Smooth muscle cell (in vitro differentiated cells): ENCODE measurements at regions not wholly inside any gene's neighbourhood (a gene's known extent, or its start where the extent isn't known, plus 50 kb on each side); places are given as distances from the start of the nearest gene placed in this dataset.

Experiments
- DNase-seq: peaks from one replicate; lab custom pipeline; 2025; ENCODE audit not compliant: unreplicated experiment; lab: John Stamatoyannopoulos, UW
- H2AFZ ChIP-seq: fragments of 200-600 bp; sonication (generic); 2 replicates; pipeline ENCODE4 v1.6.0; 2016; ENCODE audit warnings: antibody characterized with exemption, low read depth, mild to moderate bottlenecking
- H3F3A ChIP-seq: fragments of 200-600 bp; sonication (generic); 2 replicates; pipeline ENCODE4 v1.6.0; 2017; ENCODE audit warnings: antibody characterized with exemption, low read depth
- H3K27ac ChIP-seq: fragments of 200-600 bp; sonication (generic); 2 replicates; pipeline ENCODE4 v1.5.1; 2016; ENCODE audit warnings: low read depth, mild to moderate bottlenecking
- H3K27me3 ChIP-seq: fragments of 200-600 bp; sonication (generic); 2 replicates; pipeline ENCODE4 v1.6.1; 2016; ENCODE audit warnings: low read depth, mild to moderate bottlenecking
- H3K36me3 ChIP-seq: fragments of 200-600 bp; sonication (generic); 2 replicates; pipeline ENCODE4 v1.5.1; 2016; ENCODE audit warnings: low read depth
- H3K4me1 ChIP-seq: fragments of 200-600 bp; sonication (generic); 2 replicates; pipeline ENCODE4 v1.5.1; 2016; ENCODE audit warnings: low read depth
- H3K4me2 ChIP-seq: fragments of 200-600 bp; sonication (generic); 2 replicates; pipeline ENCODE4 v1.6.0; 2016; ENCODE audit warnings: mild to moderate bottlenecking
- H3K4me3 ChIP-seq: fragments of 200-600 bp; sonication (generic); 2 replicates; pipeline ENCODE4 v1.5.1; 2016; ENCODE audit warnings: mild to moderate bottlenecking
- H3K79me2 ChIP-seq: fragments of 200-600 bp; sonication (generic); 2 replicates; pipeline ENCODE4 v1.6.0; 2016; ENCODE audit warnings: low read depth, mild to moderate bottlenecking
- H3K9ac ChIP-seq: fragments of 200-600 bp; sonication (generic); 2 replicates; pipeline ENCODE4 v1.6.0; 2016; ENCODE audit warnings: low read depth
- H3K9me3 ChIP-seq: fragments of 200-600 bp; sonication (generic); replicated peaks from 2 replicates; pipeline ENCODE4 v1.5.1; 2016; ENCODE audit warnings: low read depth
- H4K20me1 ChIP-seq: fragments of 200-600 bp; sonication (generic); 2 replicates; pipeline ENCODE4 v1.6.0; 2016; ENCODE audit warnings: low read depth
- CTCF ChIP-seq: fragments of 200-600 bp; sonication (generic); IDR thresholded peaks from 2 replicates; pipeline ENCODE4 v1.5.1; 2017; ENCODE audit warnings: borderline replicate concordance, mild to moderate bottlenecking, antibody characterized with exemption; ENCODE audit not compliant: insufficient read depth, poor library complexity, severe bottlenecking
- WGBS: methylation state at CpG from one replicate; pipeline ENCODE4 v1.1.7; 2016; ENCODE audit warnings: low lambda C conversion rate; 5-methylcytosine and 5-hydroxymethylcytosine counted together

DNA sequence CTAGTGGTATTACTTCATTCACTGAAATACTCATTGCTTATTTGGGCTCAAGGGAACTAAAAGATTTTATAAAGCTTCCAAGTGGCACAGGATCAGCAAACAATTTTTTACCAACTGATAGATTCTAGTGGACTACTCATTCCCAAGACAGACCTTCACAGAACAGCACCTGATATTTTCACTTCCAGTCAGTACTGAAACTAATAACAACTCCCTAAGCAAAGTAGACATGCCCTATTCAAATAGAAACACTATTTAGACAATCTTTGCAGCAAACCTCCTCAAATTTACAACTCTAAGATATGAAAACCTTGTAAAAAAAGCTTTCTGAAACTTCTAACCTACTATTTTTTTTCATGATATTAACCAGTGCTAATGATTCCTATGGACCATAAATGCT is 2345.8 kb downstream of the LRRC4C start:
- Histone ChIP-seq H3K4me3 (no peak overlapping the region), H3K9me3 (no peaks in the 10 kb centered on the region), H4K20me1 (no peaks in the 10 kb centered on the region), H3K4me1 (no peaks in the 10 kb centered on the region), H3K79me2 (no peaks in the 10 kb centered on the region), H3F3A (no peaks in the 10 kb centered on the region), H3K9ac (no peak overlapping the region), H3K27ac (no peak overlapping the region), H3K4me2 (no peak overlapping the region), H3K36me3 (no peaks in the 10 kb centered on the region), H2AFZ (no peak overlapping the region), H3K27me3 (no peaks in the 10 kb centered on the region)
- TF ChIP-seq CTCF: no peak
- DNase-seq: no peak

- Histone ChIP-seq H3K9me3 (no peaks in the 10 kb centered on the region), H2AFZ (no peak overlapping the region), H3K79me2 (no peaks in the 10 kb centered on the region), H4K20me1 (no peaks in the 10 kb centered on the region), H3K9ac (no peak overlapping the region), H3K36me3 (no peaks in the 10 kb centered on the region), H3F3A (no peaks in the 10 kb centered on the region), H3K27ac (no peak overlapping the region), H3K4me3 (no peak overlapping the region), H3K27me3 (no peaks in the 10 kb centered on the region), H3K4me2 (no peak overlapping the region), H3K4me1 (no peaks in the 10 kb centered on the region)
- no peak for DNase-seq
- no peak for TF ChIP-seq CTCF
- 82% methylated on average over 2 of the region's 2 CpGs for WGBS
Observed at GRCh38 chr11:39102236-39102635, 2357.2 kb downstream of the LRRC4C start.

GRCh38 chr11:39078465-39078864 is 2381.0 kb downstream of the LRRC4C start:
- DNase-seq: no peak
- Histone ChIP-seq H3K9me3 (no peaks in the 10 kb centered on the region), H3K9ac (no peak overlapping the region), H4K20me1 (no peaks in the 10 kb centered on the region), H3K36me3 (no peaks in the 10 kb centered on the region), H3K4me2 (no peak overlapping the region), H3K79me2 (no peaks in the 10 kb centered on the region), H3K4me3 (no peak overlapping the region), H3K27me3 (no peaks in the 10 kb centered on the region), H2AFZ (no peak overlapping the region), H3K4me1 (no peaks in the 10 kb centered on the region), H3F3A (no peaks in the 10 kb centered on the region), H3K27ac (no peak overlapping the region)
- TF ChIP-seq CTCF: no peak
- WGBS: 97% methylated on average over 13 of the region's 13 CpGs

GRCh38 chr11:39037611-39038010 is 2421.8 kb downstream of the LRRC4C start:
- H3K4me2 ChIP-seq: no peak overlapping the region
- H3K4me1 ChIP-seq: no peaks in the 10 kb centered on the region
- H3K36me3 ChIP-seq: no peaks in the 10 kb centered on the region
- H3K27me3 ChIP-seq: peaks cover 4% of the 10 kb centered on the region
- no peaks in the 10 kb centered on the region for H3K9me3 ChIP-seq
- H3K27ac ChIP-seq: no peak overlapping the region
- no peaks in the 10 kb centered on the region for H4K20me1 ChIP-seq
- TF ChIP-seq CTCF: no peak
- H3K79me2 ChIP-seq: no peaks in the 10 kb centered on the region
- H3K4me3 ChIP-seq: no peak overlapping the region
- H2AFZ ChIP-seq: no peak overlapping the region
- no peaks in the 10 kb centered on the region for H3F3A ChIP-seq
- no peak overlapping the region for H3K9ac ChIP-seq
- no peak for DNase-seq
